ENCODE measurements at regions not wholly inside any gene's neighbourhood (a gene's known extent, or its start where the extent isn't known, plus 50 kb on each side); places are given as distances from the start of the nearest gene placed in this dataset.

DNA sequence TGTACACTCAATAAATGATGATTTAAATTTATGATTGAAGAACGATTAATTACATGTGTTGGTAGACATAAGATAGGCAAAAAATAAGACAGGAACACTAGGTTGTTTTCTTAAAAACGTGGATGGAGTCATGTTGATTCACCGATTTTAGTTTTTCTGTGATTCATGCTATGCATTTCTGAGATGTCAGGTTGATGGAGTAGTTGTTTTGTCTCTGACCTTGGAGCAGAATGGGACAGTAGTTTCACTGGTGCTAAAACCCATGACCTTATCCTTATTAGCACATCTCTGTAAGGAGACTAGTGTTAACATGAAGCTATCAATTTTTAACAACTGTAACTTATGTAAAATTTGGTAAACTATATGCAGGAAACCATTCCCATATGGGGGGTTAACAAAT is 611.6 kb upstream of the FZD8 start:
- Histone ChIP-seq H2BK12ac (ENCODE audit: low read depth, low read length) (no peak overlapping the region), H4K91ac (replicated peaks; ENCODE audit: insufficient read length, low read length) (no peak overlapping the region), H3K79me2 (ENCODE audit: control insufficient read depth in 1 of 2, insufficient read depth in 2 of 2, low read length in 2 of 2) (no peaks in the 10 kb centered on the region), H3K4me3 (ENCODE audit: extremely low read depth in 1 of 4, insufficient read depth in 2 of 4, low read depth in 3 of 4, low read length in 4 of 4) (no peak overlapping the region), H3K27me3 (replicated peaks in 1 of 4; ENCODE audit: control insufficient read depth in 3 of 4, extremely low read depth in 1 of 4, insufficient read depth in 3 of 4, low read length in 3 of 4) (no peaks in the 10 kb centered on the region), H3K4ac (replicated peaks; ENCODE audit: insufficient read length, low read depth, low read length) (no peak overlapping the region), H2BK5ac (ENCODE audit: low read depth, low read length) (no peak overlapping the region), H2AFZ (ENCODE audit: low read length) (no peak overlapping the region), H3K23me2 (ENCODE audit: low read depth, low read length) (no peaks in the 10 kb centered on the region), H2BK15ac (ENCODE audit: low read length) (no peak overlapping the region), H4K8ac (ENCODE audit: extremely low read depth, insufficient read depth, low read length) (no peak overlapping the region), H2BK20ac (ENCODE audit: low read length) (no peak overlapping the region), H3K9ac (replicated peaks in 1 of 4; ENCODE audit: extremely low read depth in 1 of 4, low read depth in 3 of 4, low read length in 3 of 4) (no peak overlapping the region), H3K4me1 (replicated peaks in 1 of 4; ENCODE audit: control insufficient read depth in 3 of 4, insufficient read depth in 4 of 4, low read length in 3 of 4) (no peaks in the 10 kb centered on the region), H3K14ac (ENCODE audit: insufficient read length) (no peak overlapping the region), H3K27ac (ENCODE audit: low read depth, low read length) (no peak overlapping the region), H2AK5ac (ENCODE audit: low read depth, low read length) (no peak overlapping the region), H2BK120ac (replicated peaks; ENCODE audit: low read depth, low read length) (no peak overlapping the region), H4K5ac (ENCODE audit: insufficient read length, low read depth, low read length) (no peak overlapping the region), H3K23ac (ENCODE audit: insufficient read length) (no peak overlapping the region), H3K56ac (replicated peaks; ENCODE audit: insufficient read length, low read depth, low read length) (no peak overlapping the region), H3K18ac (ENCODE audit: extremely low read depth, low read length) (no peak overlapping the region), H3K79me1 (ENCODE audit: low read depth, low read length) (no peaks in the 10 kb centered on the region), H4K20me1 (replicated peaks in 1 of 2; ENCODE audit: control insufficient read depth in 1 of 2, insufficient read depth in 2 of 2, low read length in 2 of 2) (no peaks in the 10 kb centered on the region), H3K36me3 (ENCODE audit: control insufficient read depth in 2 of 4, insufficient read depth in 4 of 4, low read length in 3 of 4) (no peaks in the 10 kb centered on the region), H3K4me2 (ENCODE audit: insufficient read depth in 1 of 2, low read depth in 2 of 2, low read length in 2 of 2) (no peak overlapping the region), H3K9me3 (ENCODE audit: insufficient read depth in 2 of 2, low read depth in 1 of 2, low read length in 1 of 2) (no peaks in the 10 kb centered on the region)
- ChIA-PET POLR2A (ENCODE audit: partially characterized antibody) (interaction anchor here (0.5 kb wide), 1 partner anchor 49 kb away, joined by 3 read pairs; no protein-coding TSS in a partner anchor), CTCF (ENCODE audit: partially characterized antibody) (no interaction called here)
- FAIRE-seq (no peak), DNase-seq (ENCODE audit: low read depth in 1 of 2, low spot score in 2 of 2) (no peak)
- 86% methylated on average over 3 of the region's 3 CpGs; no CpG with 5 or more reads in 1 of the 2 experiments for WGBS, 2 experiments (ENCODE audit: extremely low coverage in 1 of 2, insufficient coverage in 1 of 2, insufficient read length in 1 of 2, insufficient replicate concordance in 2 of 2, low coverage in 1 of 2, low lambda C conversion rate in 2 of 2, missing lambda C conversion rate in 1 of 2)
- TF ChIP-seq TEAD4 (IDR thresholded peaks at IDR 0.05; ENCODE audit: low read depth, low read length) (no peak), POLR2A (IDR thresholded peaks at IDR 0.05; ENCODE audit: control extremely low read depth in 1 of 2, low read depth in 2 of 2, low read length in 2 of 2) (no peak), CTBP2 (IDR thresholded peaks at IDR 0.05; ENCODE audit: borderline replicate concordance, insufficient read depth, insufficient read length, low read length) (no peak), RXRA (IDR thresholded peaks at IDR 0.05; ENCODE audit: insufficient read depth, low read depth, low read length) (no peak), SIN3A (conservative IDR thresholded peaks at IDR 0.05 in 1 of 2, IDR thresholded peaks at IDR 0.05 in 1 of 2; ENCODE audit: low read depth in 1 of 2, low read length in 2 of 2) (no peak), POU5F1 (IDR thresholded peaks at IDR 0.05; ENCODE audit: low read depth, low read length) (no peak), RBBP5 (IDR thresholded peaks at IDR 0.05; ENCODE audit: borderline replicate concordance, low read depth, low read length) (no peak), SRF (IDR thresholded peaks at IDR 0.05; ENCODE audit: low read depth, low read length) (no peak), GTF2F1 (IDR thresholded peaks at IDR 0.05; ENCODE audit: borderline replicate concordance, low read depth, low read length) (no peak)
